Embryonic facial prominence (tissue), 1 donor: ENCODE measurements at regions not wholly inside any gene's neighbourhood (a gene's known extent, or its start where the extent isn't known, plus 50 kb on each side); places are given as distances from the start of the nearest gene placed in this dataset.

ENCODE experiments used
- DNase-seq: peaks from one replicate; pipeline ENCODE4 v3.0.0-alpha.2; 2016; ENCODE audit errors: extremely low spot score

DNA sequence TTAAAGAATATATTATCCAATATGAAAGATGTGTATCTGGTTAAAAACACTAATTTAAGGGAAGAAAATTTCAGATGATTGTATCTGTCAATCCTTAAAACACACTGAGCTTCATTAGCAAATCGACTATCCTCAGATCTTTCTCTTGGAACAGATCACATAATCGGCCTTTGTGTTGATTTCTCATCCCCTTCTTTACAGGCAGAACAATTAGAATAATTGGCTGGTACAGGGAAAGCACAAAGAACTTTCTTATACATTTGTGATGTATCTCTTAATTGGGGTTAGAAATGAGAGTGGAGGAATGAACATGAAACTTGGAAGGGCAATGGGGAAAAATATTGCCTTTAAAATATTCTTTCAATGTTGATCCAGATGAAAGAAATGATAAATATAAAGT is 662.1 kb downstream of the TLE4 start:
- no peak for DNase-seq

GRCh38 chr9:80233102-80233843 is 661.5 kb downstream of the TLE4 start:
- no peak for DNase-seq

DNA sequence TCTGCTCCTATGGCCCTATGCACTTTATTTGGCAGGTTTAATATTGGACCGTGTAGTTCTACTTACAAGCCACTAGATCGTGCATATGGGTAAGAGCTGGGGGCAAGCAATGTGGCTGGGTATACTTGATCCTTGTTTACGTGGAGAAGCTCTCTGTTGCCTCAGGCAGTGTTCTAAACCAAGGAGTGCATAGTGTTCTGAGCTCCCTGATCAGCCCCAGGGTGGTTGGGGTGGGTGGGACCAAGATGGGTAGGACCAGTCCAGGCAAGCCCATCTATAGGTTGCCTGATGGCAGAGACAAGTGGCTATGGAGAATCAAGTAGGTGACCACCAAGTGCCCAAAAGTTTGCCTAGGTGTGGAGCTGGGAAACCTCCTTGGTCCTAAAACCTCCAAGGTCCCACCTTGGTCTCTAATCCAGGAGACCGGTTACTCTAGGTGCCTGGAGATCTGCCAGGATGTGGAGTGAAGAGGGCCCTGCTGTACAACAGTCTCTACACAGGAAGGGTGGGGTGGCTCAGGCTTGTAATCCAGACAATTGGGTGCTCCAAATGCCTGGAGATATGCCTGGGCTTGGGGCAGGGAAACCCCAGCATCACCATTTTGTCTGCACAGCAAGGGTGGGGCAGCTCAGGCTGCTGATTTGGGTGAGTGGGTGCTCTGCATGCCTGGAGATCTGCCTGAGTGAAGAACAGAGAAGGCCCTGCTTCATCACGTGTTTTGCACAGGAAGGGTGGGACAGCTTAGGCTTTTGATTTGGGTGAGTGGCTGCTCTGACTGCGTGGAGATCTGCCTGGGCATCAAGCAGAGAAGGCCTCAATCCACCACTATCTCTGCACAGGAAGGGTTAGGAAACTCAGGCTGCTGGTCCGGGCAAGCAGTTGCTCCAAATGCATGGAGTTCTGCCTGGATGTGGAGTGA is 659.8 kb downstream of the TLE4 start:
- DNase-seq: no peak

DNA sequence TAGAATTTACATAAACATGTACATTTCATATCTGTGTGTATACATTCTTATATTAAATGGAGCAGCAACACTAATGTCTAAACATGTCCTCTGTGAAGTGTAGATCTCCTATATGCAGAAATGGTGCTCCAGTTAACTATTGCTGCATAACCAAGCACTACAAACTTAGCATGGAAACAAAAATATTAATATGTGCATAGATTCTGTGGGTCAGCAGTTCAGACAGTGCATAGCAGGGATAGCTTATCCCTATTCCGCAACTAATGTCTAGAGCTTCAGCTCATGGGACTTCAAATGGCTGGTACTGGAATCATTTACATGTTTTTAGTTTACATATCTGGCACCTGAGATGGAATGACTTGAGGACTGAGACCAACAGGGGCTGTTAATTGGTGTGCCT is 652.1 kb downstream of the TLE4 start:
- DNase-seq: no peak

- DNase-seq: no peak
These were observed 650.9 kb downstream of the TLE4 start for GRCh38 chr9:80222466-80223169.

GRCh38 chr9:80218328-80218727 is 646.6 kb downstream of the TLE4 start:
- DNase-seq: no peak

DNA sequence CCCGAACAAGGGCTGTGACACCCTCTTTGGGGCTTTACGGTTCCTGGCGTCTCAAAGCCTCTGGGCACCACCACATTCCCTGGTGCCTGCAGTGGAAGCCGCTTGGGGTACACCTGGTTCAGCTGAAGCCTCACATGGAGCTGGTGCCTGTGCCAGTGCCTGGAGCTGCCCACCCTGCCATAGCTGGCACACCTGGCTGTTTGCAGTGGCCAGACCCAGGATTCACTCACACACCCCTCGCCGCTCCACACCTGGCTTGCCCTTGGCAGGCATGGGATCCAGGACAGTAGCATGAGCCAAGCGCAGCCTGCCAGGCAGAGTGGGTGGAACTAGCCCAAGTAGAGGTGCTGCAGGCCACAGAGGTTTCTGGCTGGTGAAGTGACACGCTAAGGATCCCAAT is 641.8 kb downstream of the TLE4 start:
- DNase-seq: no peak

- no peak for DNase-seq
These were observed 636.9 kb downstream of the TLE4 start for GRCh38 chr9:80208696-80209095.

- no peak for DNase-seq
These were observed 632.3 kb downstream of the TLE4 start for GRCh38 chr9:80204054-80204453.

DNA sequence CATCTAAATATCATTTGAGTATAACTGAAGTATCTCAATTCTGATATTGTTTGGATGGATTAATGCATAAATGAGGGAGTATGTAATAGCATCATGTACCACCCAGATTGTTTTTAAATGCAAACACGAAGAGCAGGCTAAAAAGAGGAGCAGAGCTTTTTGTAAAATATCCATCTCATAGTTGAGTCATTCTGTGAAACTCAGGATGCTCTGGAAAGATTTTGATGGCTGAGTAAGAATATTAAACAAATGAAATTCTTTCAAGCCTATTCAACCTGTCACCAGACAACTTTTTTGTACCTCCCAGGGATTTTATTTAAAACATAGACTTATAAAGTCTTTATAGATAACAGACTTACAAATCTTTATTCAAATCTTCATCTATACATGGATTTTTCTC is 625.9 kb downstream of the TLE4 start:
- DNase-seq: no peak

GRCh38 chr9:80191108-80191507 is 619.3 kb downstream of the TLE4 start:
- DNase-seq: no peak

DNA sequence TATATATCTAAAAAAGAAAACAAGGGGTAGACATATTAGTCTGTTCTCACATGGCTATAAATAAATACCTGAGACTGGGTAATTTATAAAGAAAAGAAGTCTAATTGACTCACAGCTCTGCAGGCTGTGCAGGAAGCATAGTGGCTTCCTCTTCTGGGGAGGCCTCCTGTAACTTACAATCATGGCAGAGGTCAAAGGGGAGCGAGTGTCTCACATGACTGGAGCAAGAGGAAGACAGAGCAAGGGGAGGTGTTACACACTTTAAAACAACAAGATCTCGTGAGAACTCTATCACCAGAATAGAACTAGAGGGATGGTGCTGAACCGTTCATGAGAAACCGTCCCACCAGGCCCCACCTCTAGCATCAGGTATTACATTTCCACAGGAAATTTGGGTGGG is 616.8 kb downstream of the TLE4 start:
- DNase-seq: no peak

- DNase-seq: no peak
These were observed 613.5 kb downstream of the TLE4 start for GRCh38 chr9:80185112-80185738.

DNA sequence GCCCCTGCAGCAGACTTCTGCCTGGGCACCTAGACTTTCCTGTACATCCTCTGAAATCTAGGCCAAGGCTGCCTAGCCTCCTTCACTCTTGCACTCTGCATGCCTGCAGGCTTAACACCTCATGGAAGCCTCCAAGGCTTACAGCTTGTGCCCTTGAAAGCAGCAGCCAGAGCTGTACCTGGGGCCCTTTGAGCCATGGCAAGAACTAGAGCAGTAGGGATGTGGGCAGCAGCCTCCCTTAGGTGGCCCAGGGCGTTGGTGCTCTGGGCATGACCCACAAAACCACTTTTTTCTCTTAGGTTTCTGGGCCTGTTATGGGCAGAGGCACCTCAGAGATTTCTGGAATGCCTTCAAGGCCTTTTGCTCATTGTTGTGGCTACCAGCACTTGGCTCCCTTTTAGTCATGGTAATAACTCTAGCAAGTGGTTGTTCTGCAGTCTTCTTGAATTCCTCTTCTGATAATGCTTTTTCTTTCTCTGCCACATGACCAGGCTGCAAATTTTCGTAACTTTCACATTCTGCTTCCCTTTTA is 606.2 kb downstream of the TLE4 start:
- DNase-seq: no peak

- DNase-seq: no peak
These were observed 603.8 kb downstream of the TLE4 start for GRCh38 chr9:80175286-80176150.

GRCh38 chr9:80163889-80164288 is 592.1 kb downstream of the TLE4 start:
- no peak for DNase-seq

GRCh38 chr9:80158554-80159170 is 586.9 kb downstream of the TLE4 start:
- DNase-seq: no peak

GRCh38 chr9:80158131-80158530 is 586.4 kb downstream of the TLE4 start:
- no peak for DNase-seq

DNA sequence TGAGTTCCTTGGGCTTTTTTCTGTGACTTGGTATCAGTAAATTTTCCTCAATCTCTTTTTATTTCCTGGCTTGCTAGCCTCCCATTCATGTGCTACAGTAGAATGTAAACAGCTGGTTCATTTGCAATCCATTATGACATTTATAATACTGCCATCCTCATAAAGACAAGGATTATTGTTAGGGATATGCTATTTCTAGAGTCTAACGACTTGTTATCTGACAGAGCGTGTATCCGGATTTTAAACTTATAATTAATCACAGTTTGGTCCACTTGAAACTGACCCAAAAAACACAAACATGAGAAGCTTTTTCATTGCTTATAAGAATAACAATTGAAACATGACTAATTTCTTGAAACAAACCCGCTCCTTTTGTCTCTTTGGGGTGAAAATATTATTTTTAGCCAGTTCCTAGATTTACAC is 585.8 kb downstream of the TLE4 start:
- DNase-seq: no peak

GRCh38 chr9:80156756-80157472 is 585.1 kb downstream of the TLE4 start:
- DNase-seq: no peak
